Nephron progenitor cell (in vitro differentiated cells): ENCODE measurements at regions not wholly inside any gene's neighbourhood (a gene's known extent, or its start where the extent isn't known, plus 50 kb on each side); places are given as distances from the start of the nearest gene placed in this dataset.

Experiments
- DNase-seq: peaks from one replicate; pipeline ENCODE4 v3.0.0; 2021
- H3K27ac Mint-ChIP-seq: 2 replicates; pipeline ENCODE4 v1.8.0; 2021; ENCODE audit warnings: mild to moderate bottlenecking, moderate library complexity, mixed read lengths
- H3K27me3 Mint-ChIP-seq: 2 replicates; pipeline ENCODE4 v1.8.0; 2021; ENCODE audit warnings: mild to moderate bottlenecking, low read depth, mixed read lengths; ENCODE audit not compliant: poor library complexity
- H3K36me3 Mint-ChIP-seq: 2 replicates; pipeline ENCODE4 v1.8.0; 2021; ENCODE audit warnings: low read depth, mixed read lengths
- H3K4me1 Mint-ChIP-seq: 2 replicates; pipeline ENCODE4 v1.8.0; 2021; ENCODE audit warnings: mixed read lengths
- H3K4me3 Mint-ChIP-seq: 2 replicates; pipeline ENCODE4 v1.8.0; 2021; ENCODE audit warnings: mild to moderate bottlenecking, moderate library complexity, mixed read lengths
- H3K9me3 Mint-ChIP-seq: 2 replicates; pipeline ENCODE4 v1.8.0; 2021; ENCODE audit warnings: mild to moderate bottlenecking, moderate library complexity, mixed read lengths
- CTCF ChIP-seq: fragments of 200-600 bp; sonication (generic); IDR thresholded peaks from 2 replicates; pipeline ENCODE4 v1.5.0; 2021; ENCODE audit warnings: antibody characterized with exemption

- no peak for TF ChIP-seq CTCF
- Mint-ChIP-seq H3K9me3 (peaks cover 12% of the 10 kb centered on the region), H3K36me3 (peaks cover 5% of the 10 kb centered on the region), H3K4me3 (no peak overlapping the region), H3K4me1 (peaks cover 33% of the 10 kb centered on the region), H3K27ac (no peak overlapping the region), H3K27me3 (no peaks in the 10 kb centered on the region)
- DNase-seq: no peak
These were observed 726.4 kb upstream of the GRAMD2B start for GRCh38 chr5:125696762-125697161.

- Mint-ChIP-seq H3K27me3 (no peaks in the 10 kb centered on the region), H3K4me3 (no peak overlapping the region)
These were observed 724.8 kb upstream of the GRAMD2B start for GRCh38 chr5:125698420-125698819.

GRCh38 chr5:125699860-125700259, 723.3 kb upstream of the GRAMD2B start:
- DNase-seq: no peak
- peaks cover 14% of the 10 kb centered on the region for H3K36me3 Mint-ChIP-seq
- H3K4me3 Mint-ChIP-seq: no peak overlapping the region
- peaks cover 19% of the 10 kb centered on the region for H3K9me3 Mint-ChIP-seq
- no peak for TF ChIP-seq CTCF
- no peaks in the 10 kb centered on the region for H3K27me3 Mint-ChIP-seq
- H3K4me1 Mint-ChIP-seq: peaks cover 30% of the 10 kb centered on the region
- H3K27ac Mint-ChIP-seq: peak overlapping the region; percentile 51

More at GRCh38 chr5:125698420-125698819, 724.8 kb upstream of the GRAMD2B start:
- no peak for DNase-seq
- H3K4me1 Mint-ChIP-seq: peaks cover 33% of the 10 kb centered on the region
- H3K36me3 Mint-ChIP-seq: no peaks in the 10 kb centered on the region
- no peak for TF ChIP-seq CTCF
- peaks cover 8% of the 10 kb centered on the region for H3K9me3 Mint-ChIP-seq
- H3K27ac Mint-ChIP-seq: no peak overlapping the region

- Mint-ChIP-seq H3K4me3 (peak overlapping the region; percentile 7), H3K36me3 (peaks cover 17% of the 10 kb centered on the region), H3K27ac (peak overlapping the region; percentile 91), H3K9me3 (peaks cover 24% of the 10 kb centered on the region), H3K27me3 (no peaks in the 10 kb centered on the region), H3K4me1 (peaks cover 26% of the 10 kb centered on the region)
- no peak for DNase-seq
- no peak for TF ChIP-seq CTCF
These were observed 722.8 kb upstream of the GRAMD2B start for GRCh38 chr5:125700380-125700861.

GRCh38 chr5:125703616-125704015, 719.6 kb upstream of the GRAMD2B start:
- Mint-ChIP-seq H3K4me1 (peaks cover 21% of the 10 kb centered on the region), H3K27me3 (no peaks in the 10 kb centered on the region), H3K27ac (no peak overlapping the region), H3K9me3 (peaks cover 49% of the 10 kb centered on the region), H3K36me3 (peaks cover 32% of the 10 kb centered on the region), H3K4me3 (no peak overlapping the region)
- no peak for TF ChIP-seq CTCF
- no peak for DNase-seq

- H3K4me3 Mint-ChIP-seq: no peak overlapping the region
- DNase-seq: no peak
- H3K27ac Mint-ChIP-seq: no peak overlapping the region
- TF ChIP-seq CTCF: no peak
- no peaks in the 10 kb centered on the region for H3K27me3 Mint-ChIP-seq
- peaks cover 23% of the 10 kb centered on the region for H3K4me1 Mint-ChIP-seq
- peaks cover 59% of the 10 kb centered on the region for H3K9me3 Mint-ChIP-seq
- H3K36me3 Mint-ChIP-seq: peaks cover 32% of the 10 kb centered on the region
These were observed 718.3 kb upstream of the GRAMD2B start for GRCh38 chr5:125704888-125705287.
